ENCODE measurements at regions not wholly inside any gene's neighbourhood (a gene's known extent, or its start where the extent isn't known, plus 50 kb on each side); places are given as distances from the start of the nearest gene placed in this dataset.
"Not testable (repeated sequence)": the region's sequence is repeated elsewhere in the genome, so short reads cannot be mapped to it uniquely, and the experiment has no call there.

- Histone ChIP-seq H3K4me3 (ENCODE audit: low read depth, low read length) (no peak overlapping the region), H3K36me3 (ENCODE audit: insufficient read depth, low read length) (no peaks in the 10 kb centered on the region), H3K4me1 (ENCODE audit: control insufficient read depth, insufficient read depth, low read length, unreplicated experiment) (no peaks in the 10 kb centered on the region), H3K79me2 (ENCODE audit: control insufficient read depth, insufficient read depth, low read length, unreplicated experiment) (no peaks in the 10 kb centered on the region), H2AFZ (ENCODE audit: low read length, unreplicated experiment) (no peak overlapping the region), H3K27me3 (ENCODE audit: insufficient read depth, low read length) (no peaks in the 10 kb centered on the region), H3K27ac (ENCODE audit: low read depth, low read length) (no peak overlapping the region)
Observed at GRCh38 chr6:158907931-158908330, 88.8 kb upstream of the EZR start.

GRCh38 chr6:158906926-158907325 is 87.8 kb upstream of the EZR start:
- H3K27me3 ChIP-seq (ENCODE audit: insufficient read depth, low read length): no peaks in the 10 kb centered on the region
- H3K36me3 ChIP-seq (ENCODE audit: insufficient read depth, low read length): no peaks in the 10 kb centered on the region
- H2AFZ ChIP-seq (ENCODE audit: low read length, unreplicated experiment): no peak overlapping the region
- no peak overlapping the region for H3K4me3 ChIP-seq (ENCODE audit: low read depth, low read length)
- no peaks in the 10 kb centered on the region for H3K79me2 ChIP-seq (ENCODE audit: control insufficient read depth, insufficient read depth, low read length, unreplicated experiment)
- no peak overlapping the region for H3K27ac ChIP-seq (ENCODE audit: low read depth, low read length)
- H3K4me1 ChIP-seq (ENCODE audit: control insufficient read depth, insufficient read depth, low read length, unreplicated experiment): no peaks in the 10 kb centered on the region

GRCh38 chr6:158905277-158905676 is 86.1 kb upstream of the EZR start:
- Histone ChIP-seq H3K27me3 (ENCODE audit: insufficient read depth, low read length) (no peaks in the 10 kb centered on the region), H3K4me1 (ENCODE audit: control insufficient read depth, insufficient read depth, low read length, unreplicated experiment) (no peaks in the 10 kb centered on the region), H3K27ac (ENCODE audit: low read depth, low read length) (no peak overlapping the region), H3K4me3 (ENCODE audit: low read depth, low read length) (no peak overlapping the region), H3K79me2 (ENCODE audit: control insufficient read depth, insufficient read depth, low read length, unreplicated experiment) (no peaks in the 10 kb centered on the region), H3K36me3 (ENCODE audit: insufficient read depth, low read length) (no peaks in the 10 kb centered on the region), H2AFZ (ENCODE audit: low read length, unreplicated experiment) (no peak overlapping the region)

DNA sequence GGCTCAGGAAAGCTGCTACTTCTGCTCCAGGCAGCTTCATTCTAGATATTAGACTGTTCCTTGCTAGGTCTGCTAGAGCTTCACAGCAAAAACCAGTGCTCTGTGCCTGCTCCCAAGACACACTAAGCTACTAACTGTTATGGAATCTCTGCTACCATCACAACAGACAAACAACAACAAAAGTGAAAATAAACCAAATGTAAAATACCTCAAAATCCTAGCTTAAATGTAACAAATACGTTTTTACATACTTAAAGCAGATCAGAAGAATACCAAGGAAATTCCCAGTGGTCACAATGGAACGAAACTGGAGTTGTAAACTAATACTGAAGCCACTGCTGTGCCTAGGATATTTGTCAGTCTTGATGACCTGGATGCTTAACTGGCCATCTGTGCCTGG is 84.6 kb upstream of the EZR start:
- Histone ChIP-seq H3K36me3 (ENCODE audit: insufficient read depth, low read length) (no peaks in the 10 kb centered on the region), H3K27ac (ENCODE audit: low read depth, low read length) (no peak overlapping the region), H3K4me3 (ENCODE audit: low read depth, low read length) (no peak overlapping the region), H3K27me3 (ENCODE audit: insufficient read depth, low read length) (no peaks in the 10 kb centered on the region), H2AFZ (ENCODE audit: low read length, unreplicated experiment) (no peak overlapping the region), H3K4me1 (ENCODE audit: control insufficient read depth, insufficient read depth, low read length, unreplicated experiment) (no peaks in the 10 kb centered on the region), H3K79me2 (ENCODE audit: control insufficient read depth, insufficient read depth, low read length, unreplicated experiment) (no peaks in the 10 kb centered on the region)

GRCh38 chr6:158900663-158901312 is 81.6 kb upstream of the EZR start:
- Histone ChIP-seq H3K79me2 (ENCODE audit: control insufficient read depth, insufficient read depth, low read length, unreplicated experiment) (no peaks in the 10 kb centered on the region), H3K4me1 (ENCODE audit: control insufficient read depth, insufficient read depth, low read length, unreplicated experiment) (no peaks in the 10 kb centered on the region), H3K36me3 (ENCODE audit: insufficient read depth, low read length) (no peaks in the 10 kb centered on the region), H3K4me3 (ENCODE audit: low read depth, low read length) (no peak overlapping the region), H3K27me3 (ENCODE audit: insufficient read depth, low read length) (no peaks in the 10 kb centered on the region), H2AFZ (ENCODE audit: low read length, unreplicated experiment) (no peak overlapping the region), H3K27ac (ENCODE audit: low read depth, low read length) (no peak overlapping the region)

GRCh38 chr6:158897236-158897635 is 78.1 kb upstream of the EZR start:
- Histone ChIP-seq H3K4me3 (ENCODE audit: low read depth, low read length) (no peak overlapping the region), H3K4me1 (ENCODE audit: control insufficient read depth, insufficient read depth, low read length, unreplicated experiment) (no peaks in the 10 kb centered on the region), H3K27me3 (ENCODE audit: insufficient read depth, low read length) (no peaks in the 10 kb centered on the region), H3K36me3 (ENCODE audit: insufficient read depth, low read length) (no peaks in the 10 kb centered on the region), H3K27ac (ENCODE audit: low read depth, low read length) (no peak overlapping the region), H2AFZ (ENCODE audit: low read length, unreplicated experiment) (no peak overlapping the region), H3K79me2 (ENCODE audit: control insufficient read depth, insufficient read depth, low read length, unreplicated experiment) (no peaks in the 10 kb centered on the region)

DNA sequence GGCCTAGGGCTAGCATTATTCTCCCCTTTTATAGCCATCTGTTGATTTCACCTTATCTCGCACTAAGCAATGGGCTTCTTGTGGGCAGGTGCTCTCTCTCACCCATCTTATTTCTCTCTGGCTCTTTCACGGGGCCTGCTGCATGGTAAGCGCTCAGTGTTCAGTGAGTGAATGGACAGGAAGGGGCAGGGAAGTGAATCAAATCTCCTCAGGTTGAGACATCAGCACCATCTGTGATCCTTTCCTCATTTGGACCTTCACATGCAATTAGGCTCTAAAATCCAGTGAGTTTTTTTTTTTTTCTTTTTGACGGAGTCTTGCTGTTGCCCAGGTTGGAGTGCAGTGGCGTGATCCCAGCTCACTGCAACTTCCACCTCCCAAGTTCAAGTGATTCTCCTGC is 76.5 kb upstream of the EZR start:
- H2AFZ ChIP-seq (ENCODE audit: low read length, unreplicated experiment): no peak overlapping the region
- H3K27me3 ChIP-seq (ENCODE audit: insufficient read depth, low read length): no peaks in the 10 kb centered on the region
- no peak overlapping the region for H3K4me3 ChIP-seq (ENCODE audit: low read depth, low read length)
- H3K79me2 ChIP-seq (ENCODE audit: control insufficient read depth, insufficient read depth, low read length, unreplicated experiment): no peaks in the 10 kb centered on the region
- H3K4me1 ChIP-seq (ENCODE audit: control insufficient read depth, insufficient read depth, low read length, unreplicated experiment): no peaks in the 10 kb centered on the region
- no peaks in the 10 kb centered on the region for H3K36me3 ChIP-seq (ENCODE audit: insufficient read depth, low read length)
- no peak overlapping the region for H3K27ac ChIP-seq (ENCODE audit: low read depth, low read length)

DNA sequence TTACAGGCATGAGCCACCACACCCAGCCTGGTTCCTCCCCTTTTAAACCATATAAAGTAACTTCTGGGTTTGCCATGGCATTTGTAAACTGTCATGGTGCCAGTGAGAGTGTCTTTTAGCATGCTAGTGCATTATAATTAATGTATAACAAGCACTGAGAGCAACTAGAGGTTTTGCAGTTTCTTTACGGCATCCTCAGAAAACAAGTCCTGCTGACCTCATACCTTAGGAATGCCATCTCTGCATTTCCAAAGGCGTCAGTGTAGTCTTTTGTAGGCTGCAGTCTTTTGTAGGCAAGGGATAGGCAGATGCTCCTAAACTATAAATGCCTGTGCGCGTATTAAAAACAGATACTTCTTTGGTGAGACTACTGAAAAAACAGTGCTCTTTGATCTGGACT is 75.0 kb upstream of the EZR start:
- Histone ChIP-seq H3K27ac (ENCODE audit: low read depth, low read length) (no peak overlapping the region), H3K4me3 (ENCODE audit: low read depth, low read length) (no peak overlapping the region), H3K36me3 (ENCODE audit: insufficient read depth, low read length) (no peaks in the 10 kb centered on the region), H3K4me1 (ENCODE audit: control insufficient read depth, insufficient read depth, low read length, unreplicated experiment) (no peaks in the 10 kb centered on the region), H3K27me3 (ENCODE audit: insufficient read depth, low read length) (no peaks in the 10 kb centered on the region), H2AFZ (ENCODE audit: low read length, unreplicated experiment) (no peak overlapping the region), H3K79me2 (ENCODE audit: control insufficient read depth, insufficient read depth, low read length, unreplicated experiment) (no peaks in the 10 kb centered on the region)

DNA sequence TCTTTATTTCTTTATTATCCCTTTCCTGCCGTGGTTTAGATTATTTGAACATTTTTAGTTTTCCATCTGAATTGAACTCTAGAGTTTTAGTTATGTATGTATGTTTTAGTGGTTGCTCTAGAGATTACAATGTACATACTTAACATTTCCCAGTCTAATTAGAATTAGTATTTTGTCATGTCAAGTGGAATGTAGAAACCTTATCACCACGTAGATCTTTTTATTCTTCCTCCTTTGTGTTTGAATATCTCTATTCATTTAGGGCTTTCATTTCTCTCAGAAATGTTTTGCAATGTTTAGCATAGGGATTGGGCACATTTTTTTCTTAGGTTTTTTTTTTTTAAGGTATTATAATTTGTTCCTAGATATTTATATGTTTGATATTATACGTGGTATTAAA is 73.1 kb upstream of the EZR start:
- Histone ChIP-seq H3K36me3 (ENCODE audit: insufficient read depth, low read length) (no peaks in the 10 kb centered on the region), H2AFZ (ENCODE audit: low read length, unreplicated experiment) (no peak overlapping the region), H3K27me3 (ENCODE audit: insufficient read depth, low read length) (no peaks in the 10 kb centered on the region), H3K4me3 (ENCODE audit: low read depth, low read length) (no peak overlapping the region), H3K4me1 (ENCODE audit: control insufficient read depth, insufficient read depth, low read length, unreplicated experiment) (no peaks in the 10 kb centered on the region), H3K79me2 (ENCODE audit: control insufficient read depth, insufficient read depth, low read length, unreplicated experiment) (no peaks in the 10 kb centered on the region), H3K27ac (ENCODE audit: low read depth, low read length) (no peak overlapping the region)

DNA sequence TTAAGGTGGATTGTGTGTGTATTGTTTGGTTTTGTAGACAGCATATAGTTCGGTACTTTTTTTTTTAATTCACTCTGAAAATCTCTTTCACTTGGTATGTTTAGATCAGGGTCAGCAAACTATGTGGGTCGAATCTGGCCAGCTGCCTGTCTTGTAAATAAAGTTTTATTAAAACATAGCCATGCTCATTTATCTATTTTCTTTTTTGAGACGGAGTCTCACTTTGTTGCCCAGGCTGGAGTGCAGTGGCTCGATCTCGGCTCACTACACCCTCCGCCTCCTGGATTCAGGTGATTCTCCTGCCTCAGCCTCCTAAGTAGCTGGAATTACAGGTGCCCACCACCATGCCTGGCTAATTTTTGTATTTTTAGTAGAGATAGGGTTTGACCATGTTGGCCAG is 72.4 kb upstream of the EZR start:
- H3K79me2 ChIP-seq (ENCODE audit: control insufficient read depth, insufficient read depth, low read length, unreplicated experiment); H3K36me3 ChIP-seq (ENCODE audit: insufficient read depth, low read length); H3K4me3 ChIP-seq (ENCODE audit: low read depth, low read length); H3K4me1 ChIP-seq (ENCODE audit: control insufficient read depth, insufficient read depth, low read length, unreplicated experiment); H3K27me3 ChIP-seq (ENCODE audit: insufficient read depth, low read length); H2AFZ ChIP-seq (ENCODE audit: low read length, unreplicated experiment); H3K27ac ChIP-seq (ENCODE audit: low read depth, low read length): not testable (repeated sequence)

- H2AFZ ChIP-seq (ENCODE audit: low read length, unreplicated experiment); H3K36me3 ChIP-seq (ENCODE audit: insufficient read depth, low read length); H3K27ac ChIP-seq (ENCODE audit: low read depth, low read length); H3K4me1 ChIP-seq (ENCODE audit: control insufficient read depth, insufficient read depth, low read length, unreplicated experiment); H3K27me3 ChIP-seq (ENCODE audit: insufficient read depth, low read length); H3K4me3 ChIP-seq (ENCODE audit: low read depth, low read length); H3K79me2 ChIP-seq (ENCODE audit: control insufficient read depth, insufficient read depth, low read length, unreplicated experiment): not testable (repeated sequence)
Observed at GRCh38 chr6:158888171-158888570, 69.0 kb upstream of the EZR start.

All from ACC112 (cell line).